ENCODE measurements at regions not wholly inside any gene's neighbourhood (a gene's known extent, or its start where the extent isn't known, plus 50 kb on each side); places are given as distances from the start of the nearest gene placed in this dataset.
A peak's percentile ranks its signal among the peaks of the same experiment; 100 is the strongest.

DNA sequence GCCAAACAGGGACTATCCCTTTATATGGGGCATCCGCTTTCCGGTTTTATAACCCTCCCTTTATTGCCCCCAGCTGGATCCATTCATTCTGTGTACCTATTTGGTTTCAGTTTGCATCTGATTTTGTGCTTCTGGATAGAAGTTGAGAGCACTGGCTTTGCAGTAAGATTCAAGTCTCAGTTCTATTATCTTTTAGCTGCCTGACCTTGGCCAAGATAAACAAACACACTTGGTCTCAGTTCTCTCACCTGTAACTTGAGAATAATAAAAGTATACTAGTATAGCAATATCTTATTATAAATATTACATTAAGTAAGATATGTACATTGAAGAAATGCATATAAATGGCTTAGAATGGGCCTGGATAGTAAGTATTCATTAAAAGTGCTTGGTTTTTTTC is 182.4 kb upstream of the TSHZ2 start:
- POLR2A ChIA-PET = no interaction called here

DNA sequence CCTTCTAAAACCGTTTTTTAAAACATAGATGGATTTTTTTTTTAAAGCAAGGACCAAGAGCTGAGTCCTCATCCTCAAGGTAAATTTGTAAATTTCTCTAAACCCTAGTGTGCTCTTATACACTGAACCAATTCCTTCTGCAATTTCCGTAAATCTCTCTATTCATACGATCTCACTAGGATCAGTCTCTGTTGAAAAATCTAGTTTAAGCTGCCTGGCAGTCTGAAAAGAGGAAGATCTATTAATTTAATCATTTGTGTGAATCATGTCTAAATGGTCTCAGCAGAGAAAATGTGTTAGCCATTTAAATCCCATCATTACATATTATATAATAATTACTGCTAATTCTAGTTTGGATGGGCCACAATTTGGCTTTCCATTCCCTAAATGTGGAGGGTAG is 184.2 kb upstream of the TSHZ2 start:
- TF ChIP-seq, protein P1, sequence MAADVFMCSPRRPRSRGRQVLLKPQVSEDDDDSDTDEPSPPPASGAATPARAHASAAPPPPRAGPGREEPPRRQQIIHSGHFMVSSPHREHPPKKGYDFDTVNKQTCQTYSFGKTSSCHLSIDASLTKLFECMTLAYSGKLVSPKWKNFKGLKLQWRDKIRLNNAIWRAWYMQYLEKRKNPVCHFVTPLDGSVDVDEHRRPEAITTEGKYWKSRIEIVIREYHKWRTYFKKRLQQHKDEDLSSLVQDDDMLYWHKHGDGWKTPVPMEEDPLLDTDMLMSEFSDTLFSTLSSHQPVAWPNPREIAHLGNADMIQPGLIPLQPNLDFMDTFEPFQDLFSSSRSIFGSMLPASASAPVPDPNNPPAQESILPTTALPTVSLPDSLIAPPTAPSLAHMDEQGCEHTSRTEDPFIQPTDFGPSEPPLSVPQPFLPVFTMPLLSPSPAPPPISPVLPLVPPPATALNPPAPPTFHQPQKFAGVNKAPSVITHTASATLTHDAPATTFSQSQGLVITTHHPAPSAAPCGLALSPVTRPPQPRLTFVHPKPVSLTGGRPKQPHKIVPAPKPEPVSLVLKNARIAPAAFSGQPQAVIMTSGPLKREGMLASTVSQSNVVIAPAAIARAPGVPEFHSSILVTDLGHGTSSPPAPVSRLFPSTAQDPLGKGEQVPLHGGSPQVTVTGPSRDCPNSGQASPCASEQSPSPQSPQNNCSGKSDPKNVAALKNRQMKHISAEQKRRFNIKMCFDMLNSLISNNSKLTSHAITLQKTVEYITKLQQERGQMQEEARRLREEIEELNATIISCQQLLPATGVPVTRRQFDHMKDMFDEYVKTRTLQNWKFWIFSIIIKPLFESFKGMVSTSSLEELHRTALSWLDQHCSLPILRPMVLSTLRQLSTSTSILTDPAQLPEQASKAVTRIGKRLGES (CRISPR knock-in tag; IDR thresholded peaks at IDR 0.05; ENCODE audit: borderline replicate concordance) = no peak
- TF ChIP-seq, protein P2, sequence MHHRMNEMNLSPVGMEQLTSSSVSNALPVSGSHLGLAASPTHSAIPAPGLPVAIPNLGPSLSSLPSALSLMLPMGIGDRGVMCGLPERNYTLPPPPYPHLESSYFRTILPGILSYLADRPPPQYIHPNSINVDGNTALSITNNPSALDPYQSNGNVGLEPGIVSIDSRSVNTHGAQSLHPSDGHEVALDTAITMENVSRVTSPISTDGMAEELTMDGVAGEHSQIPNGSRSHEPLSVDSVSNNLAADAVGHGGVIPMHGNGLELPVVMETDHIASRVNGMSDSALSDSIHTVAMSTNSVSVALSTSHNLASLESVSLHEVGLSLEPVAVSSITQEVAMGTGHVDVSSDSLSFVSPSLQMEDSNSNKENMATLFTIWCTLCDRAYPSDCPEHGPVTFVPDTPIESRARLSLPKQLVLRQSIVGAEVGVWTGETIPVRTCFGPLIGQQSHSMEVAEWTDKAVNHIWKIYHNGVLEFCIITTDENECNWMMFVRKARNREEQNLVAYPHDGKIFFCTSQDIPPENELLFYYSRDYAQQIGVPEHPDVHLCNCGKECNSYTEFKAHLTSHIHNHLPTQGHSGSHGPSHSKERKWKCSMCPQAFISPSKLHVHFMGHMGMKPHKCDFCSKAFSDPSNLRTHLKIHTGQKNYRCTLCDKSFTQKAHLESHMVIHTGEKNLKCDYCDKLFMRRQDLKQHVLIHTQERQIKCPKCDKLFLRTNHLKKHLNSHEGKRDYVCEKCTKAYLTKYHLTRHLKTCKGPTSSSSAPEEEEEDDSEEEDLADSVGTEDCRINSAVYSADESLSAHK (CRISPR knock-in tag; IDR thresholded peaks at IDR 0.05; ENCODE audit: borderline replicate concordance) = no peak
- TF ChIP-seq ZNF333 (CRISPR knock-in tag; IDR thresholded peaks at IDR 0.05; ENCODE audit: borderline replicate concordance) = no peak
- Histone ChIP-seq H3K9ac (ENCODE audit: insufficient read depth, low read depth, low read length) (no peak overlapping the region), H3K27ac (ENCODE audit: extremely low read length, insufficient read depth, low read length) (no peak overlapping the region), H3K36me3 (replicated peaks in 1 of 2; ENCODE audit: control insufficient read depth in 1 of 2, insufficient read depth in 2 of 2, low read length in 2 of 2) (no peaks in the 10 kb centered on the region), H2AFZ (ENCODE audit: low read length) (no peak overlapping the region), H3K27me3 (ENCODE audit: control insufficient read depth in 1 of 2, insufficient read depth in 2 of 2, low read length in 2 of 2) (no peaks in the 10 kb centered on the region), H3K9me3 (ENCODE audit: low read length) (peaks cover 8% of the 10 kb centered on the region; the same call in 1 of the 2 replicates), H3K4me3 (replicated peaks in 1 of 3; ENCODE audit: insufficient read depth in 1 of 3, low read depth in 2 of 3, low read length in 3 of 3) (no peak overlapping the region), H4K20me1 (ENCODE audit: insufficient read depth, low read length) (no peaks in the 10 kb centered on the region), H3K4me2 (ENCODE audit: low read depth, low read length) (no peak overlapping the region), H3K79me2 (ENCODE audit: insufficient read depth, low read length) (no peaks in the 10 kb centered on the region), H3K4me1 (ENCODE audit: insufficient read depth, low read length) (no peaks in the 10 kb centered on the region)
- in situ Hi-C loops (cut with HindIII; ENCODE audit: extremely low pct_ligation_motif_present, low pct_unique_long_range_greater_than_20kb) (no loop called here), intact Hi-C loops (cut with micrococcal nuclease; ENCODE audit: unreplicated experiment) (no loop called here)
- no TSS peak for BruUV-seq (replicated peaks)
- ATAC-seq (no peak), DNase-seq (ENCODE audit: low spot score) (no peak), FAIRE-seq (peak; percentile 18)
- 18% methylated on average over 3 of the region's 3 CpGs for WGBS (ENCODE audit: low lambda C conversion rate)
- ChIA-PET POLR2A (no interaction called here), CTCF (ENCODE audit: low intra/inter-chr PET ratio, low total read pairs) (no interaction called here)

More for the DNA sequence above, 182.4 kb upstream of the TSHZ2 start:
- H3K27me3 ChIP-seq (ENCODE audit: control insufficient read depth in 1 of 2, insufficient read depth in 2 of 2, low read length in 2 of 2) = no peaks in the 10 kb centered on the region
- CTCF ChIA-PET (ENCODE audit: low intra/inter-chr PET ratio, low total read pairs) = no interaction called here
- no peaks in the 10 kb centered on the region for H3K79me2 ChIP-seq (ENCODE audit: insufficient read depth, low read length)
- no peak overlapping the region for H3K4me2 ChIP-seq (ENCODE audit: low read depth, low read length)
- intact Hi-C loops (cut with micrococcal nuclease; ENCODE audit: unreplicated experiment) (no loop called here), in situ Hi-C loops (cut with HindIII; ENCODE audit: extremely low pct_ligation_motif_present, low pct_unique_long_range_greater_than_20kb) (no loop called here)
- TF ChIP-seq NFE2 (CRISPR knock-in tag; IDR thresholded peaks at IDR 0.05) = no peak
- no peak for TF ChIP-seq SNAPC2 (CRISPR knock-in tag; IDR thresholded peaks at IDR 0.05)
- no peak for TF ChIP-seq FOXC1 (CRISPR knock-in tag; IDR thresholded peaks at IDR 0.05; ENCODE audit: borderline replicate concordance)
- TF ChIP-seq, protein P3, sequence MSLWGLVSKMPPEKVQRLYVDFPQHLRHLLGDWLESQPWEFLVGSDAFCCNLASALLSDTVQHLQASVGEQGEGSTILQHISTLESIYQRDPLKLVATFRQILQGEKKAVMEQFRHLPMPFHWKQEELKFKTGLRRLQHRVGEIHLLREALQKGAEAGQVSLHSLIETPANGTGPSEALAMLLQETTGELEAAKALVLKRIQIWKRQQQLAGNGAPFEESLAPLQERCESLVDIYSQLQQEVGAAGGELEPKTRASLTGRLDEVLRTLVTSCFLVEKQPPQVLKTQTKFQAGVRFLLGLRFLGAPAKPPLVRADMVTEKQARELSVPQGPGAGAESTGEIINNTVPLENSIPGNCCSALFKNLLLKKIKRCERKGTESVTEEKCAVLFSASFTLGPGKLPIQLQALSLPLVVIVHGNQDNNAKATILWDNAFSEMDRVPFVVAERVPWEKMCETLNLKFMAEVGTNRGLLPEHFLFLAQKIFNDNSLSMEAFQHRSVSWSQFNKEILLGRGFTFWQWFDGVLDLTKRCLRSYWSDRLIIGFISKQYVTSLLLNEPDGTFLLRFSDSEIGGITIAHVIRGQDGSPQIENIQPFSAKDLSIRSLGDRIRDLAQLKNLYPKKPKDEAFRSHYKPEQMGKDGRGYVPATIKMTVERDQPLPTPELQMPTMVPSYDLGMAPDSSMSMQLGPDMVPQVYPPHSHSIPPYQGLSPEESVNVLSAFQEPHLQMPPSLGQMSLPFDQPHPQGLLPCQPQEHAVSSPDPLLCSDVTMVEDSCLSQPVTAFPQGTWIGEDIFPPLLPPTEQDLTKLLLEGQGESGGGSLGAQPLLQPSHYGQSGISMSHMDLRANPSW (CRISPR knock-in tag; IDR thresholded peaks at IDR 0.05; ENCODE audit: borderline replicate concordance) = no peak
- TF ChIP-seq BORCS8-MEF2B (CRISPR knock-in tag; IDR thresholded peaks at IDR 0.05) = no peak
- TF ChIP-seq ZNF205 (CRISPR knock-in tag; IDR thresholded peaks at IDR 0.05) = no peak
- no peak for TF ChIP-seq ZEB1 (IDR thresholded peaks at IDR 0.05; ENCODE audit: insufficient replicate concordance, low read depth)
- no peak overlapping the region for H3K4me3 ChIP-seq (replicated peaks in 1 of 3; ENCODE audit: insufficient read depth in 1 of 3, low read depth in 2 of 3, low read length in 3 of 3)
- no TSS peak for BruUV-seq (replicated peaks)
- no peak overlapping the region for H3K27ac ChIP-seq (ENCODE audit: extremely low read length, insufficient read depth, low read length)
- DNase-seq (ENCODE audit: low spot score) (no peak), FAIRE-seq (no peak), ATAC-seq (no peak)
- H4K20me1 ChIP-seq (ENCODE audit: insufficient read depth, low read length) = no peaks in the 10 kb centered on the region
- no peak overlapping the region for H2AFZ ChIP-seq (ENCODE audit: low read length)
- H3K9me3 ChIP-seq (ENCODE audit: low read length) = no peaks in the 10 kb centered on the region; the same call in 1 of the 2 replicates
- H3K36me3 ChIP-seq (replicated peaks in 1 of 2; ENCODE audit: control insufficient read depth in 1 of 2, insufficient read depth in 2 of 2, low read length in 2 of 2) = no peaks in the 10 kb centered on the region
- H3K4me1 ChIP-seq (ENCODE audit: insufficient read depth, low read length) = no peaks in the 10 kb centered on the region
- no peak overlapping the region for H3K9ac ChIP-seq (ENCODE audit: insufficient read depth, low read depth, low read length)
- 14% methylated on average over 2 of the region's 2 CpGs for WGBS (ENCODE audit: low lambda C conversion rate)
